ENCODE measurements at regions not wholly inside any gene's neighbourhood (a gene's known extent, or its start where the extent isn't known, plus 50 kb on each side); places are given as distances from the start of the nearest gene placed in this dataset.
A peak's percentile ranks its signal among the peaks of the same experiment; 100 is the strongest.

DNA sequence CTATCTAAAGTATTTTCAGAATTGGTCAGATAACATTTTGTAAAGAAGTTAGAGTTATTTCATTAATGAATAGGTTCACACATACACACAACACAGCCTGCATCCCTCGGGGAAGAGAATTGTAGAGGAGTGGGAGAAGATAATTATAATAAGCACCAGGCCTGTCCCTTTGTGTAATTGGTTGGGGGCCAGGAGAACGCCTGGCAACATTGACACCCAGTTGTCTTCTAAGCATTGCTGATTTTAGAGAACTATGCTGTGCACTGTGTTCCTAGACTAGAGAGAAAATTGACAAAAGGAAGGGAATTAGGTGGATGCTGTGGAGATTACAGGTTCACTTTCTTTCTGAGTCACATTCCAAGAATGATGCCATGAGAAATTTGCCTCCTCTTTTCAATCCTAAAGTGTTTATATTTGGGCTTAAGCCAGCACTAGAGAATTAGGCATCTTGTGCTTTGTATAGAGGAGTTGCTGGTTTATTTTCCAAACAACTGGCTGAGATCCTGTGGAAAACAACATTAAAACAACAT lies 247.6 kb downstream of the COX7C start:
- DNase-seq = no peak
- Histone ChIP-seq H3K27me3 (replicated peaks; ENCODE audit: control insufficient read depth, insufficient read depth, low read length, poor library complexity, severe bottlenecking) (peaks cover 4% of the 10 kb centered on the region), H3K4me3 (ENCODE audit: insufficient read depth, low read depth, low read length, poor library complexity, severe bottlenecking) (no peak overlapping the region), H3K9me3 (ENCODE audit: control insufficient read depth, low read length) (no peaks in the 10 kb centered on the region), H3K36me3 (ENCODE audit: control insufficient read depth, insufficient read depth, low read length) (no peaks in the 10 kb centered on the region), H3K27ac (ENCODE audit: insufficient read depth, low read length, poor library complexity, severe bottlenecking) (no peak overlapping the region), H3K4me1 (ENCODE audit: control insufficient read depth, insufficient read depth, low read length, poor library complexity, severe bottlenecking) (no peaks in the 10 kb centered on the region)

DNA sequence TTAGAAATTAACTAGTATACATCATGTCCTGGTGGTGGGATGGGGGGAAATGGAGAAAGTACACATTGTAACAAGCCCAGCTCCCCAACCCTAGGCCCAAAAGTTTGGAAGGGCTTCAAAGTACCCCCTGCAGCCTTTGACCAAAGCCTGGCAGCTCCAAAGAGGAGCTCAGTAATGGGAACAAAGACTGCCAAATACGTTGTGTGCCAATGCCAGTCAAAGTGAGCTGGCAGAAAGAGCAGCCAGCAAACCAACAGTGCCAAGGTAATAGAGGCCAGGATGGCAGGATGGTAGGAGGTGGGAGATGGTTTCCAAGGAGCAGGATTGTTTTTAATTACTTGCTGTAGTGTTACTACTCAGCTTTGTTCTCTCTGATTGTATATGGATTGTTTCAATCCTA lies 248.3 kb downstream of the COX7C start:
- no peak overlapping the region for H3K4me3 ChIP-seq (ENCODE audit: insufficient read depth, low read depth, low read length, poor library complexity, severe bottlenecking)
- no peaks in the 10 kb centered on the region for H3K4me1 ChIP-seq (ENCODE audit: control insufficient read depth, insufficient read depth, low read length, poor library complexity, severe bottlenecking)
- H3K27ac ChIP-seq (ENCODE audit: insufficient read depth, low read length, poor library complexity, severe bottlenecking) = no peak overlapping the region
- DNase-seq = no peak
- no peaks in the 10 kb centered on the region for H3K9me3 ChIP-seq (ENCODE audit: control insufficient read depth, low read length)
- peaks cover 4% of the 10 kb centered on the region for H3K27me3 ChIP-seq (replicated peaks; ENCODE audit: control insufficient read depth, insufficient read depth, low read length, poor library complexity, severe bottlenecking)
- no peaks in the 10 kb centered on the region for H3K36me3 ChIP-seq (ENCODE audit: control insufficient read depth, insufficient read depth, low read length)

- H3K27me3 ChIP-seq (replicated peaks; ENCODE audit: control insufficient read depth, insufficient read depth, low read length, poor library complexity, severe bottlenecking) = peaks cover 4% of the 10 kb centered on the region
- no peak for DNase-seq
- H3K4me1 ChIP-seq (ENCODE audit: control insufficient read depth, insufficient read depth, low read length, poor library complexity, severe bottlenecking) = no peaks in the 10 kb centered on the region
- H3K9me3 ChIP-seq (ENCODE audit: control insufficient read depth, low read length) = no peaks in the 10 kb centered on the region
- H3K36me3 ChIP-seq (ENCODE audit: control insufficient read depth, insufficient read depth, low read length) = no peaks in the 10 kb centered on the region
- H3K4me3 ChIP-seq (ENCODE audit: insufficient read depth, low read depth, low read length, poor library complexity, severe bottlenecking) = no peak overlapping the region
- H3K27ac ChIP-seq (ENCODE audit: insufficient read depth, low read length, poor library complexity, severe bottlenecking) = no peak overlapping the region
Measured at GRCh38 chr5:86869268-86869667, 251.5 kb downstream of the COX7C start.

GRCh38 chr5:86875539-86875938 lies 257.8 kb downstream of the COX7C start:
- no peaks in the 10 kb centered on the region for H3K4me1 ChIP-seq (ENCODE audit: control insufficient read depth, insufficient read depth, low read length, poor library complexity, severe bottlenecking)
- H3K27me3 ChIP-seq (replicated peaks; ENCODE audit: control insufficient read depth, insufficient read depth, low read length, poor library complexity, severe bottlenecking) = no peaks in the 10 kb centered on the region

DNA sequence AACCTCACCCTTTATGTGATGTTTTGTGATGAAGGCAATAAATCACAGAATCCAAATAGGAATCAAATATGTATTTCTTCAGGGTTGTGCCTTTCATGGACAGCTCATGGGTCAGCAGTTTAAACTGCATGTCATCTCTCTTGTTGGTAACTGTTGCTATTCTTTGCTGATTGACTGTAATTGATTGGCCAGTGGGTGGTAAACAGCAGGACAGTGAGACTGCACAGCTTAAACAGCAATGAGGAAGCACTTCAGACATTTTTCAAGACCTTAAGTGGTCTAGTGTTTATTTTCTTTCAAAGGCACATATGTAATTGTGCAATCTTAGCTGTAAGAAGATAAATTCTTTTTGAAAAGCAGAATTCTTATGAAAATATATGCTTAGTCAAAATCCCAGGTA lies 260.5 kb downstream of the COX7C start:
- Histone ChIP-seq H3K27ac (ENCODE audit: insufficient read depth, low read length, poor library complexity, severe bottlenecking) (no peak overlapping the region), H3K36me3 (ENCODE audit: control insufficient read depth, insufficient read depth, low read length) (no peaks in the 10 kb centered on the region), H3K27me3 (replicated peaks; ENCODE audit: control insufficient read depth, insufficient read depth, low read length, poor library complexity, severe bottlenecking) (no peaks in the 10 kb centered on the region), H3K9me3 (ENCODE audit: control insufficient read depth, low read length) (no peaks in the 10 kb centered on the region), H3K4me1 (ENCODE audit: control insufficient read depth, insufficient read depth, low read length, poor library complexity, severe bottlenecking) (no peaks in the 10 kb centered on the region), H3K4me3 (ENCODE audit: insufficient read depth, low read depth, low read length, poor library complexity, severe bottlenecking) (no peak overlapping the region)
- DNase-seq = no peak

More at GRCh38 chr5:86875539-86875938, 257.8 kb downstream of the COX7C start:
- H3K4me3 ChIP-seq (ENCODE audit: insufficient read depth, low read depth, low read length, poor library complexity, severe bottlenecking) = no peak overlapping the region
- H3K27ac ChIP-seq (ENCODE audit: insufficient read depth, low read length, poor library complexity, severe bottlenecking) = no peak overlapping the region
- no peak for DNase-seq
- no peaks in the 10 kb centered on the region for H3K9me3 ChIP-seq (ENCODE audit: control insufficient read depth, low read length)
- no peaks in the 10 kb centered on the region for H3K36me3 ChIP-seq (ENCODE audit: control insufficient read depth, insufficient read depth, low read length)

GRCh38 chr5:86879086-86879485 lies 261.3 kb downstream of the COX7C start:
- no peak overlapping the region for H3K27ac ChIP-seq (ENCODE audit: insufficient read depth, low read length, poor library complexity, severe bottlenecking)

GRCh38 chr5:86880344-86880743 lies 262.6 kb downstream of the COX7C start:
- Histone ChIP-seq H3K27ac (ENCODE audit: insufficient read depth, low read length, poor library complexity, severe bottlenecking) (no peak overlapping the region), H3K4me3 (ENCODE audit: insufficient read depth, low read depth, low read length, poor library complexity, severe bottlenecking) (no peak overlapping the region), H3K36me3 (ENCODE audit: control insufficient read depth, insufficient read depth, low read length) (no peaks in the 10 kb centered on the region), H3K4me1 (ENCODE audit: control insufficient read depth, insufficient read depth, low read length, poor library complexity, severe bottlenecking) (no peaks in the 10 kb centered on the region), H3K9me3 (ENCODE audit: control insufficient read depth, low read length) (no peaks in the 10 kb centered on the region), H3K27me3 (replicated peaks; ENCODE audit: control insufficient read depth, insufficient read depth, low read length, poor library complexity, severe bottlenecking) (no peaks in the 10 kb centered on the region)
- DNase-seq = no peak

More at GRCh38 chr5:86879086-86879485, 261.3 kb downstream of the COX7C start:
- Histone ChIP-seq H3K36me3 (ENCODE audit: control insufficient read depth, insufficient read depth, low read length) (no peaks in the 10 kb centered on the region), H3K4me1 (ENCODE audit: control insufficient read depth, insufficient read depth, low read length, poor library complexity, severe bottlenecking) (no peaks in the 10 kb centered on the region), H3K9me3 (ENCODE audit: control insufficient read depth, low read length) (no peaks in the 10 kb centered on the region), H3K27me3 (replicated peaks; ENCODE audit: control insufficient read depth, insufficient read depth, low read length, poor library complexity, severe bottlenecking) (no peaks in the 10 kb centered on the region), H3K4me3 (ENCODE audit: insufficient read depth, low read depth, low read length, poor library complexity, severe bottlenecking) (no peak overlapping the region)
- no peak for DNase-seq

DNA sequence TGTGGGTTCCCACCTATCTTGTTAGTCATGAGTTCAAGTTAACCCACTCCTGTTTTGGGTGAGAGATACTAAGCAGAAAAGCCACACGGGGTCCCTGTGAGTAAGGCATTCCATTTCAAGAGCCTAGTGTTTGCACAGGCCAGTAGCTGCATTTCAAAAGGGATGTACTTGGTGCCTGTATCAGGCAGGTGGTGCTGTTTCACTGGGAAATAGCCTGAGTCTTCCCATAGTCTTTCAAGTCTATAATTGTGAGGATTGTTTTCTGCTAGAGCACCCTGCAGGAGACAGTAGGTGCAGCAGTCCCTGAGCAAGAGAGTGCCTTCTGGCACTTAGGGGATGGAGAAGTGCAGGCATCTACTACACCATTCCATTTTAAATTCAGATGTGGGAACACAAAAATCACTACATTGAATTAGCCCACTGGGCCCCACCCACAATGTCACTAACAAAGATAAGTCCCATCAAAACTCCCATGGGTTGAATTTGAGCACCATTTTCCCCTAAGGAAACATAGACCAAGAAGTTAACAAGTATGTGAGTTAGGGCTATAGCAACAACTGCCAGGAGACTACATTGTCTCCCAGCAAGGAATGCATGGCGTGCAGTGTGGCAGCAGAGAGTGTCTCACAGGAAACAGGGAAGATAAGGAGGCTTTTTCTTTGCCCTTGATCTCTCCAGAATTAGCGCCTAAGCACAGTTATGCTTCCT lies 263.2 kb downstream of the COX7C start:
- Histone ChIP-seq H3K9me3 (ENCODE audit: control insufficient read depth, low read length) (no peaks in the 10 kb centered on the region), H3K27ac (ENCODE audit: insufficient read depth, low read length, poor library complexity, severe bottlenecking) (no peak overlapping the region), H3K27me3 (replicated peaks; ENCODE audit: control insufficient read depth, insufficient read depth, low read length, poor library complexity, severe bottlenecking) (no peaks in the 10 kb centered on the region), H3K36me3 (ENCODE audit: control insufficient read depth, insufficient read depth, low read length) (no peaks in the 10 kb centered on the region), H3K4me1 (ENCODE audit: control insufficient read depth, insufficient read depth, low read length, poor library complexity, severe bottlenecking) (no peaks in the 10 kb centered on the region), H3K4me3 (ENCODE audit: insufficient read depth, low read depth, low read length, poor library complexity, severe bottlenecking) (no peak overlapping the region)
- peak in 1 of 3 donors; percentile 23 for DNase-seq

- H3K9me3 ChIP-seq (ENCODE audit: control insufficient read depth, low read length) = no peaks in the 10 kb centered on the region
- DNase-seq = no peak
Measured at GRCh38 chr5:86881493-86882090, 263.9 kb downstream of the COX7C start.

GRCh38 chr5:86884608-86885007 lies 266.9 kb downstream of the COX7C start:
- H3K27me3 ChIP-seq (replicated peaks; ENCODE audit: control insufficient read depth, insufficient read depth, low read length, poor library complexity, severe bottlenecking) = no peaks in the 10 kb centered on the region
- no peak overlapping the region for H3K27ac ChIP-seq (ENCODE audit: insufficient read depth, low read length, poor library complexity, severe bottlenecking)
- DNase-seq = no peak
- H3K9me3 ChIP-seq (ENCODE audit: control insufficient read depth, low read length) = no peaks in the 10 kb centered on the region
- H3K4me3 ChIP-seq (ENCODE audit: insufficient read depth, low read depth, low read length, poor library complexity, severe bottlenecking) = no peak overlapping the region
- H3K36me3 ChIP-seq (ENCODE audit: control insufficient read depth, insufficient read depth, low read length) = no peaks in the 10 kb centered on the region
- no peaks in the 10 kb centered on the region for H3K4me1 ChIP-seq (ENCODE audit: control insufficient read depth, insufficient read depth, low read length, poor library complexity, severe bottlenecking)

More at GRCh38 chr5:86881493-86882090, 263.9 kb downstream of the COX7C start:
- H3K36me3 ChIP-seq (ENCODE audit: control insufficient read depth, insufficient read depth, low read length) = no peaks in the 10 kb centered on the region
- H3K27ac ChIP-seq (ENCODE audit: insufficient read depth, low read length, poor library complexity, severe bottlenecking) = no peak overlapping the region
- H3K4me3 ChIP-seq (ENCODE audit: insufficient read depth, low read depth, low read length, poor library complexity, severe bottlenecking) = no peak overlapping the region
- no peaks in the 10 kb centered on the region for H3K27me3 ChIP-seq (replicated peaks; ENCODE audit: control insufficient read depth, insufficient read depth, low read length, poor library complexity, severe bottlenecking)
- no peaks in the 10 kb centered on the region for H3K4me1 ChIP-seq (ENCODE audit: control insufficient read depth, insufficient read depth, low read length, poor library complexity, severe bottlenecking)

Data from effector memory CD4-positive, alpha-beta T cell (primary cell).